ENCODE measurements at regions not wholly inside any gene's neighbourhood (a gene's known extent, or its start where the extent isn't known, plus 50 kb on each side); places are given as distances from the start of the nearest gene placed in this dataset.
A peak's percentile ranks its signal among the peaks of the same experiment; 100 is the strongest.

- CTCF ChIA-PET = no interaction called here
- no TSS peak for BruUV-seq (replicated peaks)
- H3K36me3 ChIP-seq (ENCODE audit: control insufficient read depth in 1 of 2, insufficient read depth in 2 of 2, low read length in 2 of 2) = no peaks in the 10 kb centered on the region
These were observed 230.3 kb upstream of the TLE3 start for GRCh38 chr15:70327856-70328678.

GRCh38 chr15:70327328-70327855, 229.7 kb upstream of the TLE3 start:
- no peaks in the 10 kb centered on the region for H4K20me1 ChIP-seq (ENCODE audit: insufficient read depth)
- POLR2A ChIA-PET = no interaction called here
- no peak overlapping the region for H3K4me3 ChIP-seq (replicated peaks in 1 of 2; ENCODE audit: low read depth in 1 of 2, low read length in 2 of 2)
- intact Hi-C loops (cut with micrococcal nuclease) = no loop called here
- RAD21 ChIA-PET (ENCODE audit: low non-redundant PET in 1 of 2, low total read pairs in 2 of 2, uncharacterized antibody in 2 of 2, unreplicated experiment in 2 of 2) = no interaction called here
- no peak overlapping the region for H3K4me2 ChIP-seq (ENCODE audit: low read length)
- H3K27ac ChIP-seq (ENCODE audit: low read depth, low read length) = no peak overlapping the region
- no TSS peak for BruUV-seq (replicated peaks)
- no peaks in the 10 kb centered on the region for H3K79me2 ChIP-seq (ENCODE audit: insufficient read depth, low read length)
- H3K4me1 ChIP-seq (ENCODE audit: control insufficient read depth in 1 of 2, insufficient read depth in 2 of 2, low read length in 2 of 2) = no peaks in the 10 kb centered on the region
- TF ChIP-seq REST (IDR thresholded peaks at IDR 0.05; ENCODE audit: low read depth) (no peak), CTCF (IDR thresholded peaks at IDR 0.05 in 2 of 3, conservative IDR thresholded peaks at IDR 0.05 in 1 of 3; ENCODE audit: borderline replicate concordance in 1 of 3, insufficient read depth in 1 of 3, low read depth in 2 of 3, low read length in 2 of 3) (no peak), SP1 (IDR thresholded peaks at IDR 0.05; ENCODE audit: low read depth) (no peak), POLR2AphosphoS5 (IDR thresholded peaks at IDR 0.05; ENCODE audit: low read depth, low read length) (no peak), RAD21 (IDR thresholded peaks at IDR 0.05; ENCODE audit: low read depth) (no peak), TCF7L2 (IDR thresholded peaks at IDR 0.05; ENCODE audit: borderline replicate concordance, extremely low read depth, insufficient read depth, insufficient read length) (no peak), ZBTB33 (IDR thresholded peaks at IDR 0.05; ENCODE audit: extremely low read depth, insufficient replicate concordance, low read length) (no peak)
- ATAC-seq (no peak), DNase-seq (ENCODE audit: low read depth, low spot score) (no peak)
- no peak overlapping the region for H3K9ac ChIP-seq (ENCODE audit: low read length)
- H3K27me3 ChIP-seq (ENCODE audit: insufficient read depth, low read length) = no peaks in the 10 kb centered on the region; the same call in 1 of the 2 replicates
- CTCF ChIA-PET = no interaction called here
- H3K9me2 ChIP-seq (ENCODE audit: insufficient read depth) = no peaks in the 10 kb centered on the region
- H3K36me3 ChIP-seq (ENCODE audit: control insufficient read depth in 1 of 2, insufficient read depth in 2 of 2, low read length in 2 of 2) = no peaks in the 10 kb centered on the region
- no peaks in the 10 kb centered on the region for H3K9me3 ChIP-seq (ENCODE audit: control insufficient read depth in 1 of 2, insufficient read depth in 1 of 2, low read depth in 1 of 2, low read length in 2 of 2)
- H2AFZ ChIP-seq (ENCODE audit: low read depth, low read length, poor library complexity, severe bottlenecking) = no peak overlapping the region

More at GRCh38 chr15:70327856-70328678, 230.3 kb upstream of the TLE3 start:
- Histone ChIP-seq H3K4me1 (ENCODE audit: control insufficient read depth in 1 of 2, insufficient read depth in 2 of 2, low read length in 2 of 2) (no peaks in the 10 kb centered on the region), H3K27me3 (ENCODE audit: insufficient read depth, low read length) (no peaks in the 10 kb centered on the region; the same call in 1 of the 2 replicates), H3K9ac (ENCODE audit: low read length) (no peak overlapping the region), H4K20me1 (ENCODE audit: insufficient read depth) (no peaks in the 10 kb centered on the region), H3K27ac (ENCODE audit: low read depth, low read length) (no peak overlapping the region), H3K4me3 (replicated peaks in 1 of 2; ENCODE audit: low read depth in 1 of 2, low read length in 2 of 2) (no peak overlapping the region), H3K9me2 (ENCODE audit: insufficient read depth) (no peaks in the 10 kb centered on the region), H3K4me2 (ENCODE audit: low read length) (no peak overlapping the region), H2AFZ (ENCODE audit: low read depth, low read length, poor library complexity, severe bottlenecking) (no peak overlapping the region), H3K79me2 (ENCODE audit: insufficient read depth, low read length) (no peaks in the 10 kb centered on the region), H3K9me3 (ENCODE audit: control insufficient read depth in 1 of 2, insufficient read depth in 1 of 2, low read depth in 1 of 2, low read length in 2 of 2) (no peaks in the 10 kb centered on the region)
- no peak for TF ChIP-seq YY1 (IDR thresholded peaks at IDR 0.05; ENCODE audit: extremely low read depth, insufficient replicate concordance, low read depth, low read length)
- no peak for TF ChIP-seq ZNF274 (IDR thresholded peaks at IDR 0.05; ENCODE audit: low read depth, low read length)
- no peak for TF ChIP-seq EZH2 (IDR thresholded peaks at IDR 0.05)
- ChIA-PET RAD21 (ENCODE audit: low non-redundant PET in 1 of 2, low total read pairs in 2 of 2, uncharacterized antibody in 2 of 2, unreplicated experiment in 2 of 2) (no interaction called here), POLR2A (no interaction called here)
- ATAC-seq = peak; percentile 32; the same call in 1 of the 2 replicates
- DNase-seq (ENCODE audit: low read depth, low spot score) = no peak
- intact Hi-C loops (cut with micrococcal nuclease) = no loop called here
